ENCODE measurements at regions not wholly inside any gene's neighbourhood (a gene's known extent, or its start where the extent isn't known, plus 50 kb on each side); places are given as distances from the start of the nearest gene placed in this dataset.

DNA sequence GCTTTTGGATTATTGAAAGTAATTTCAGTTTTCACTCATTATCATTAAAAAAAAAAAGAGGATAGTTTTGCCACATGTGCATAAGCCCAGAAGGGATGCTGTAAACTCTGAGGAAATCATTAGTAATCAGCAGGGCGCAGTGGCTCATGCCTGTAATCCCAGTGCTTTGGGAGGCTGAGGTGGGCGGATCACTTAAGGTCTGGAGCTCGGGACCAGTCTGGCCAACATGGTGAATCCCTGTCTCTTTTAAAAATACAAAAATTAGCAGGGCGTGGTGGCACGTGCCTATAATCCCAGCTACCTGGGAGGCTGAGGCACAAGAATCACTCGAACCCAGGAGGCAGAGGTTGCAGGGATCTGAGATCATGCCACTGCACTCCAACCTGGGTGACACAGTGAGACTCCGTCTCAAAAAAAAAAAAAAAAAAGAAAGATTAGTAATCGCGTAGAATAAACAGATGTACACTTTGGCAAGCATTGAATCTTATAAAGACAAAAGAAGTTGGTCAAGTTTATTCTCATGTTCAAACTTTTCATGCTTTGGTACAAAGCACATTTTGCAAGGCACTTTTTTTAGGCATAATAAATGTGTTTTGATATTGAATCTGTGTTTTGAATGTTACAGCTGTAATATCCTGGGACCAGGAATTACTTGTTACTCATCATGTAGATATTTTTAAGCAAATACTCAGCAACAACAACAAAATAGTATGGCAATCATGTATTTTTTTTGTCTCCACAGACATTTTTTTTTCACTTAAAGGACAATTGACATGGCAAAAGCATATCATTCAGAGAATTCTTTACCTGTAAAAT is 93.2 kb upstream of the AGTR1 start:
- DNase-seq, result no peak

DNA sequence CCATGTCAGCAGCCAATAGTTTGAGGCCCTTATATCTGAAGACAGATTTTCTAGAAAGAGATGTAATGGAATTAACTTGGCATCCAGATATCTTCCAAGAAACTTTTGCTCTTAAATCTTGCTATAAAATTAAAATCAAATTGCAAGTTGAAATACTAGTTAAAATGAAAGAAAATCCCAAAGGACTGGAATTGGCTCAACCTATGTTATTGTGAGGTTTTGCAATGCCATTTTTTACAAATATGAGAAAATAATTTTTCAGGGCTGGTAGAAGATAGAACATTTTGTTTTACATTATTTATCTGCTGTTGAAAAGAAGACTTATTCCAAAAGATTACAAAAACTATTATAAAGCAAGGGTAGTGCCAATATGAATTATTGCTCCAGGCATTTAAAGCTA is 92.2 kb upstream of the AGTR1 start:
- DNase-seq, result no peak

DNA sequence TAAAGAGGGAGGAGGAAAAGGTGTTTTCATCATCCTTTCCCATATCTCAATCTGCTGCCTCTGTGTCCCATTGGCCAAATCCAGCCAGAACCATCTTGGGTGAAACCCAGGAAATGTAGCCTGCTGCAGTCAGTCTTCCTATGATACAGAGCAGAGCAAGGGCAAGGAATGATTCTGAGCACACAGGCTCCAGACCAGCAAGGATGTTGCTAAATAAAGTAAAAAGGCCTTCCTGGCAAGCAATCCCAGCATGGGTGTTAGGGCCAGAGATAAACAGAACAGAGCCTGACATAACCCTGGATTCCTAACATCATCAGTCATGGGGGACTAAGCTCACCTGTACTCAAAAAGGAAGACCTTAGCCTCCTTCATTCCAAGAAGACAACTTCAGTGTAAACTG is 90.7 kb upstream of the AGTR1 start:
- no peak for DNase-seq

DNA sequence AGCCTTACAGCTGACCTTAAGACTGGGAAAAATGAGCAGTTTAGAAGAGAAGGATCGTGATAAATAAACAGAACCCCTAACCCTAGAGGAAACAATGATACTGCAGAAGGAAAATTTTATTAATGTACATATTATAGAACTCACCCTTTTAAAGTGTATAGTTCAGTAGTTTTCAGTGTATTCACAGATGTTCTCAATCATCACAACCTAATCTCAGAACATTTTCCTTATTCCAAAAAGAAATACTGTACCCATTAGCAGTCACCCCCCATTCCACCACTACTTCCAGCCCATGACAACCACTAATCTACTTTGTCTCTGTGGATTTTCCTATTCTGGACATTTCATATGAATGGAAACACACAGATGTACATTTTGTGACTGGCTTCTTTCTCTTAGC is 90.2 kb upstream of the AGTR1 start:
- DNase-seq, result no peak

DNA sequence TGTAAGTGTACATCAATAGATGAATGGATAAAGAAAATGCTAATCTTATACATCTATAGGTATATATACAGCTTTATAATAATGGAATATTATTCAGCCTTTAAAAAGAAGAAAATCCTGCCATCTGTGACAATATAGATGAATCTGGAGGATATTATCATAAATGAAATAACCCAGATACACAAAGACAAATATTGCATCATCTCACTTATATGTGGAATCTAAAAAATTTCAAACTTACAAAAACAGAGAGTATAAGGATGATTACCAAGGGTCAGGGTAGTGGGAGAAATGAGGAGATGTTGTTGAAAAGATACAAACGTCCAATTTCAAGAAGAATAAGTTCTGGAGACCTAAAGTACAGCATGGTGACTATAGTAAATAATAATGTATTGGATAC is 85.4 kb upstream of the AGTR1 start:
- no peak for DNase-seq

DNA sequence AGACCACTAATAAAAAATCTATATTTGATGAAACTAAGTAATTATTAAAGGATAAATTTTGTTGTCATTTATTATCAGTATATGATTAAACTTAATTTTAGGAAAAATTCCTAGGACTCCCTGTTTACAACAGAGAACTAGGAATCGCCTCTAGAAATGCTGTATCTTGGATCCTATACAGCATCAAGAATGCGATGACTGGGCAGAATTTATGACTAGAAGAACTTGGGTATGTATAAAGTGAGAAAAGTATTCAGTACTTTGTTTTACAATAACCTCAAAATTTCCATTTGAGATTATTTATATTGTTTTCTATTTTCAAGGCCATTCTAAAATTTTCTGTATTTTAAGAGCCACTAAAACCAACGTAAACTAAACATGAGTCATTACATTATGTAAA is 82.3 kb upstream of the AGTR1 start:
- no peak for DNase-seq

DNA sequence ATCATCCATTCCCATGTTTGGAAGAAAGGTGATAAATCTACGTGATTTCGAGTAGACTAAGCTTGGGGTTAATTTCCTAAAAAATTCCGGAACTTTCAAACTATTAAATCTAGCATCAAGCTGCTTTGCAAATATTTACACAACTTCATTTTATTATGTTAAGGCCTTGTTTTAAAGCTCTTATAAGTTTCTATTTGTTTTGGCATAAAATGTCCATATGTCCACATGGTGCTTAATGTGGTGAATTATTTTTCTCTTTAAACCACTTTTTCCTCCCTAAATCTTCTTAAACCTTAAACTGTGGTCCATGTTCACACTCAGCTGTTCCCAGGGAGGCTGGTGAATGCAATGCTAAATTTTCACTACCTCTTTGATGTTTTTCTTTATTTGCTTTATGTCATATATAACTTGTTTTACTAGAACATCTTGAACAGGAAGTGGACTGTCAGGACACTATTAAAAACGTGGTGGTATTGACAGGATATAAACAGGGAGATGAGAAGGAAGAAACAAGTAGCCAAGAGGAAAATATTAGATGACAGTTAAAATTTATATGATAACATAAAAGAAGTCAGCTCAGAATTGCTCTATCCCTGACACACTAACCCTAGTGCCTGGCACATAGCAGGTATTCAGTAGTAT is 72.5 kb upstream of the AGTR1 start:
- DNase-seq, result no peak

DNA sequence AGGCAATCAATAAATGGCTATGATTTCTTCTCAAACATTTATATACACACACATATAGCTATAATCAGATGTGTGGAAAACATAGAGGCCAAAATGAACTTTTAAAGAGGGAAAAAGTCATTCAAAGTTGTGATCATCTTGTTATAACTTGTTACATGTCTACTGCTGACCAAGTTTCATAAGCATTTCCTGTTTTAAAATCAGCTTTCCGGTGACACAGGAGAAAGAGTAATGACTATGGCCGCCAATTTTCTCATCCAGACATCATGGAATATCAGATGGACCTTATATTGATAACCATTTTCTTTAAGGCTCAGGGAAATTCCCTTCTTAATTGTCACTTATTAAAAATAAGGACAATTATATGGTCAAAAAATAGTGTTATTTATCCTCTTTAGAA is 71.7 kb upstream of the AGTR1 start:
- DNase-seq, result no peak

DNA sequence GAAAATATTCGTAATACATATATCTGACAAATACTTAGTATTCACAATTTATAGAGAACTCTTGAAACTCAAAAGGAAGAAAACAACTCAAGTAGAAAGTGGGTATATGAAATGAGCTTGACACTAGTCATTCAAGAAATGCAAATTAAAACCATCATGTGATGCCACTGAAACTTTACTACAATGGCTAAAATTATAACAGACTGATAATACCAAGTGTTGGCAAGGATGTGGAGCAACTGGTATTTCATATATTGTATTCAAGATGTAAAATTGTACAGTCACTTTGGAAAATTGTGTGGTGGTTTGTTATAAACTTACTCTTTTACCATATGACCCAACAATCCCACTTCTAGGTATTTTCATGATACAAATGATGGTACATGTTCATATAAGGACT is 68.7 kb upstream of the AGTR1 start:
- no peak for DNase-seq

DNA sequence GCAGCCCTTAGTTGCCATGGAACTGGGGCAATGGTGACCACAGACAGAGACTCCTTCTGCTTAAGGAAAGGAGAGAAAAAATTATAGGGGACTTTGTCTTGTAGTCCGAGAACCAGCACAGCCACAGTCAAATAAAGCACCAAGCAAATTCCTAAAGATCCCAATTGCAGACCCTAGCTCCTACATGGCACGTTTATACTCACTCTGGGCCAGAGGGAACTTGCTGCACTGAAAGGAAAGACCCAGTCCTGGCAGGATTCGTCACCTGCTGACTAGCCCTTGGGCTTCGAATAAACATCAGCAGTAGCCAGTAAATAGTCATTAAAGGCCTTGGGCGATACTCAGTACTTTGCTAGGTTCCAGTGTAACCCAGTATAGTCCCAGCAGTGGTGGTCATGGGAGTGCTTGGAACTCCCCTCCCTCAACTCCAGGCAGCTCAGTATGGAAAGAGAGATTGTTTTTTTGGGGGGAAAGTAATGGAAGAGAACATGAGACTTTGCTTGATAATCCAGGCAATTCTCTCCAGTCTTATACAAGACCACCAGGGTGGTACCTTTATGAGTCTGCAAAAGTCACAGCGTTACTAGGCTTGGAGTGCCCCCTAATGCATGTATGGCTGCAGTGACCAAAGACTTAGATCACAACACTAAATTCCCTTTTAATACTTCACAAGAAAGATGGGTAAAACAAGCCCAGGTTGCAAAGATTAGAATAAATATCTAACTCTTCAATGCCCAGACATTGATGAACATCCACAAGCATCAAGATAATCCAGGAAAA is 66.4 kb upstream of the AGTR1 start:
- no peak for DNase-seq

DNA sequence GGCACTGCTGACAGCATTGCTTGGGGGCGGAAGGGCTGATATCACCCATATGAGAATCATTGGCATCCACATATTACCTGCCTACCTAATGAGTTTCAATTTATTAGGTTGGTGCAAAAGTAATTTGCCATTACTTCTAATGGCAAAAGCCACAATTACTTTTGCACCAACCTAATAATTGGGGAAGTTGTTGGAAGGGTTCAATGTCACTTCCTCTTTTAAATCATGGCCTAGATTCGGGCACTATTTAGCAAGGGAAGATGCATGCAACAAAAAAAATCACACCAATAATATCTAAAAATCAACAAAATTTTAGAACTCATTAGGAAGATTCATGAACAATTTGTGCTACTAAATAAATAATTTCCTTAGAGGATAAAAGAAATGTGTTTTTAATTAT is 56.0 kb upstream of the AGTR1 start:
- no peak for DNase-seq

DNA sequence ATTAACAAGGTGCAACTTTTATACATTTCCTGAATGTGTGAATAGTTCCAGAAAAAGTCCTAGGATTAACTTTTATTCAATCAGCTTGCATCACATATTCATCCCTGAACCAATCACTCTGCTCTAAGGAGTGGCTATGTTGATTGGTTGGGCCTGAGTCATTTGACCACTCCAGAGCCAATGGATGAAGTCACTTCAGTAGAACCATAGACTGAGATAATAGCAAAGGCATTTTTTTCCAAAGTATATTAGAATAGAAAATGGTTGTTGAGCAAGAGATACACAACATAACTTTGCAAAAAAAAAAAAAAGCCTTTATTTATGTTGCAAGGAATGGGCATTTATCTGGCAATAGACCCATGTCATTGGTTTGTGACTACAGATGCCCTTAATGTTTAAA is 55.5 kb upstream of the AGTR1 start:
- DNase-seq, result no peak

DNA sequence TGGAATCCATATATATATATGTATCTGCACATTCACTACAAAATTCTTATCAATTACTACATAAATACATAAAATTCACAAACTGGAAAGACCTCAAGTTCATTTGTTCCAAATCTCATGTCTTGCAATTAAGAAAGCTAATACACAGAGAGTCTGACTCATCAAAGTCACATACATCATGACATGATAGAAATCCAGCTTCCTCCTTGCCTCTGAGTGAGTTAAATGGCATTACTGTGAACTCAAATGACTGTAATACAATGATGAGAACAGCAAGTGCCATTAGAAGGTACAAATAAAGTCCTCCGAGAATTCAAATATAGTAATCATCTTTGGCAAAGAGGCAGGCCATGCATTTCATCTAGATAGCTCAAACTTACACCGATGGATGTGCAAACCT is 55.1 kb upstream of the AGTR1 start:
- no peak for DNase-seq

DNA sequence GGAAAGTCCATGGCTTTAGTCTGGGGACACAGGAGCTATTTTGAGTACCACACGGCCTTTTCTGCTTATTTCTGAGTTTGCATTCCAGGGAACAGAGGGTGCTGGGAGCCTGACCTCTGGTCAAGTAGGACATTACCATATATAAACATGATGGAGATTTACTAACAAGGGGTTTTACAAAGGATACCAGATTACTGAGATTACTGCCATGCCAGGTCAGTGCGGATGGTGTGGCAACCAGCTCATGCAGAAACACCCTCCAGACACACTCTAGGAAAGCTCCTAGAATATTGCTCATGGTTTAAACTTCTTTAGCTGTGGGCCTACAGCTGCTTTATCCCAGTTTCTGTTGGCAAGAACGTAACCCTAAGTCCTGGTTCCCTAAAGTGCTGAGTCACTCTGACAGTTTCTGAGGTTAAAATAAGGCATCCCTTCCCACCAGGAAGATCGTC is 54.3 kb upstream of the AGTR1 start:
- DNase-seq, result no peak

DNA sequence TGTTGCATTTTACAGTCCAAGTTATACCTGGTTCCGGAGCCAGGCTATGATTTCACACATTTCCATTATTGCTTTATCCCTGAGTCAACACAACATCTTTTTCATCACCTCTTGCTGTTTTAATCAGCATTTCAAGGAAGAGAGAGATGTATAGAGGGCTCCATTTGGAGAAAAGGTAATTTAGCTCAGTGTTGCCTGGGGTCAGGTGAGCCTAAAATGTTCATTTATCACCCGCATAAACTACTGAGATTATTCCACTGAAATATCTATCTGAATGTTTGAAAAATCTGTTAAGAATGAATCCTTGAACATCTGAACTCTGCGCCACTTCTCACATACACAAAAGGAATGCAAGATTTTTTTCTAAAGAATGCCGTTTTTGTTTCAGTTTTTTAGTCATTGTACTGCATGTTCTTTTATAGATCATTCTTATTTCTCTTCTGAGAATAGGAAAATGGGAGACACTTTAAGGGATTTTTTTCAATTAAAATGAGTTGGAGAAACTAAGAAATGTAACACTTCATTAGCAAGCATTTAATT is 51.5 kb upstream of the AGTR1 start:
- DNase-seq, result no peak
